Gastrocnemius medialis (tissue), 4 donors: ENCODE measurements at regions not wholly inside any gene's neighbourhood (a gene's known extent, or its start where the extent isn't known, plus 50 kb on each side); places are given as distances from the start of the nearest gene placed in this dataset.

Source experiments
- ATAC-seq, 2 donors: fragments of 150-250 bp; one replicate each; pipeline ENCODE4 v1.9.1; 2016
- DNase-seq, 2 donors: peaks; one replicate each; pipeline ENCODE4 v3.0.0-alpha.2; 2019
- H3K27ac ChIP-seq, 4 donors: fragments of 200-600 bp; sonication (generic); 1 replicate in 1 of 4; 2 replicates in 3 of 4; pipeline ENCODE4 v1.5.1; 2016 to 2018; ENCODE audit warnings: mild to moderate bottlenecking in 2 of 4, moderate library complexity in 1 of 4
- H3K27me3 ChIP-seq, 3 donors: fragments of 200-600 bp; sonication (generic) in 2 of 3; 1 replicate in 1 of 3; 2 replicates in 2 of 3; pipeline versions ENCODE4 v1.5.1 to v1.6.0; 2016 to 2019; ENCODE audit warnings: mild to moderate bottlenecking in 1 of 3, moderate library complexity in 1 of 3
- H3K36me3 ChIP-seq, 2 donors: fragments of 200-600 bp; sonication (generic) in 1 of 2; one replicate each; pipeline ENCODE4 v1.5.1; 2017 to 2018
- H3K4me1 ChIP-seq, 2 donors: fragments of 200-600 bp; sonication (generic) in 1 of 2; one replicate each; pipeline ENCODE4 v1.5.1; 2016 to 2017; ENCODE audit warnings: mild to moderate bottlenecking in 2 of 2
- H3K4me3 ChIP-seq, 4 donors: fragments of 200-600 bp; sonication (generic) in 3 of 4; 1 replicate in 1 of 4; 2 replicates in 3 of 4; pipeline ENCODE4 v1.5.1; 2016 to 2019; ENCODE audit warnings: mild to moderate bottlenecking in 2 of 4
- H3K9me3 ChIP-seq, 3 donors: fragments of 200-600 bp; sonication (generic) in 2 of 3; 1 replicate in 1 of 3; 2 replicates in 2 of 3; pipeline ENCODE4 v1.5.1; 2016 to 2019
- POLR2A ChIP-seq, 2 donors: fragments of 450-650 bp; IDR thresholded peaks; one replicate each; pipeline ENCODE4 v1.6.1; 2017; ENCODE audit warnings: antibody characterized with exemption in 2 of 2, mild to moderate bottlenecking in 2 of 2, moderate library complexity in 2 of 2
- in situ Hi-C, 4 donors: fragments of 200-750 bp; cut with MboI; loops; one replicate each; pipeline versions ENCODE4 v1.15.0 to v1.8.0; 2017; ENCODE audit warnings: low sequenced_read_pairs in 4 of 4
- intact Hi-C: fragments of 100-400 bp; cut with DNase I; formaldehyde crosslinking; loops from one replicate; pipeline ENCODE4 v1.15.1; 2023; ENCODE audit warnings: low total_unique reads
- TF ChIP-seq, protein P1 (sequence below), 5 experiments: fragments of 450-650 bp in 3 of 5; fragments of 200-600 bp in 2 of 5; sonication (generic) in 2 of 5; IDR thresholded peaks in 4 of 5; conservative IDR thresholded peaks in 1 of 5; 1 replicate in 4 of 5; 2 replicates in 1 of 5; pipeline ENCODE4 v1.5.1; 2016 to 2019; ENCODE audit warnings: antibody characterized with exemption in 5 of 5, mild to moderate bottlenecking in 3 of 5, moderate library complexity in 3 of 5

DNA sequence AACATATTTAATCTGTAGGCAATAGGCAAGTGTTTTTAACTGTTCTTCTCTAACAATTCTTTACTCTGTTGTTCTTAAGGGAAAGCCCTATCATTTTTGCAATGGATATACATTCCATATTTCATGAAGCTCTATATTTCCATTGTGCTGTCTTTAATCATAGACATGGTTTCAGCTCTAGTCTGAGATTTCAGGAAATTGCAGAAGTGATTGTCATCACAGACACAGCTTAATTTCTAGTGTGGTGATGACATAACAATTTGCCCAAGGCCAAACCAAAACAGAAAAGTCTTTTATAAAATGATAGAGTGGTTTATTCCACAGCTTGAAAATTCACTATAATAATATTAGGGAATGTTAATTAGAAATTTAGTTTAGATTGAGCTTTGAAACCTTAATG is 494.1 kb upstream of the SEMA3A start:
- in situ Hi-C loops, result no loop called here
- intact Hi-C loops, result no loop called here
- TF ChIP-seq, protein P1, sequence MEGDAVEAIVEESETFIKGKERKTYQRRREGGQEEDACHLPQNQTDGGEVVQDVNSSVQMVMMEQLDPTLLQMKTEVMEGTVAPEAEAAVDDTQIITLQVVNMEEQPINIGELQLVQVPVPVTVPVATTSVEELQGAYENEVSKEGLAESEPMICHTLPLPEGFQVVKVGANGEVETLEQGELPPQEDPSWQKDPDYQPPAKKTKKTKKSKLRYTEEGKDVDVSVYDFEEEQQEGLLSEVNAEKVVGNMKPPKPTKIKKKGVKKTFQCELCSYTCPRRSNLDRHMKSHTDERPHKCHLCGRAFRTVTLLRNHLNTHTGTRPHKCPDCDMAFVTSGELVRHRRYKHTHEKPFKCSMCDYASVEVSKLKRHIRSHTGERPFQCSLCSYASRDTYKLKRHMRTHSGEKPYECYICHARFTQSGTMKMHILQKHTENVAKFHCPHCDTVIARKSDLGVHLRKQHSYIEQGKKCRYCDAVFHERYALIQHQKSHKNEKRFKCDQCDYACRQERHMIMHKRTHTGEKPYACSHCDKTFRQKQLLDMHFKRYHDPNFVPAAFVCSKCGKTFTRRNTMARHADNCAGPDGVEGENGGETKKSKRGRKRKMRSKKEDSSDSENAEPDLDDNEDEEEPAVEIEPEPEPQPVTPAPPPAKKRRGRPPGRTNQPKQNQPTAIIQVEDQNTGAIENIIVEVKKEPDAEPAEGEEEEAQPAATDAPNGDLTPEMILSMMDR (IDR thresholded peaks at IDR 0.05 in 4 of 5, conservative IDR thresholded peaks at IDR 0.05 in 1 of 5), result no peak
- TF ChIP-seq POLR2A (IDR thresholded peaks at IDR 0.05), result no peak
- H3K4me3 ChIP-seq, result no peak overlapping the region
- no peaks in the 10 kb centered on the region for H3K9me3 ChIP-seq
- no peaks in the 10 kb centered on the region for H3K27me3 ChIP-seq
- ATAC-seq (no peak), DNase-seq (no peak)
- no peaks in the 10 kb centered on the region for H3K36me3 ChIP-seq
- no peaks in the 10 kb centered on the region for H3K4me1 ChIP-seq
- no peak overlapping the region for H3K27ac ChIP-seq

DNA sequence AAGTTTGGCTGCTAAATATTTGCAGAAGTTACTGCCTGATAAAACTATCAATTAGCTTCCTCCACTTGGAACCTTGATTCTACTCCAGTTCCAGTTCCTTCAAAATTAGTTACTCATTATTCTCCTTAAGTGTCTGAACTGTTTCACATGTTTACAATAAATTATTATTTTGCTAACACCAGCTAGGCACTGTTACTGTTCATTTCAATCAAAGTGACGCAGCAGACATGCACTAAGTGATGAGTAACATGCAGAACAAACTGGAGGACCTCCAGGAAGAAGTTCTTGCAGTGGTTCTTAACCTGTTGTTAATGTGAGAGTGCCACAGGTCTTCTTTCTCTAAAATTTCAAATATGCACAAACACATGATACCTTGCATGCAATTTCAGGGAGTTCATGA is 491.8 kb upstream of the SEMA3A start:
- no peak for ATAC-seq
- H3K4me1 ChIP-seq, result no peaks in the 10 kb centered on the region
- no peak overlapping the region for H3K4me3 ChIP-seq
- in situ Hi-C loops, result no loop called here
- no peak for DNase-seq
- TF ChIP-seq, protein P1 (IDR thresholded peaks at IDR 0.05 in 4 of 5, conservative IDR thresholded peaks at IDR 0.05 in 1 of 5), result no peak
- no peak for TF ChIP-seq POLR2A (IDR thresholded peaks at IDR 0.05)
- H3K27me3 ChIP-seq, result no peaks in the 10 kb centered on the region
- no peaks in the 10 kb centered on the region for H3K36me3 ChIP-seq
- no peak overlapping the region for H3K27ac ChIP-seq
- H3K9me3 ChIP-seq, result no peaks in the 10 kb centered on the region
- intact Hi-C loops, result no loop called here

DNA sequence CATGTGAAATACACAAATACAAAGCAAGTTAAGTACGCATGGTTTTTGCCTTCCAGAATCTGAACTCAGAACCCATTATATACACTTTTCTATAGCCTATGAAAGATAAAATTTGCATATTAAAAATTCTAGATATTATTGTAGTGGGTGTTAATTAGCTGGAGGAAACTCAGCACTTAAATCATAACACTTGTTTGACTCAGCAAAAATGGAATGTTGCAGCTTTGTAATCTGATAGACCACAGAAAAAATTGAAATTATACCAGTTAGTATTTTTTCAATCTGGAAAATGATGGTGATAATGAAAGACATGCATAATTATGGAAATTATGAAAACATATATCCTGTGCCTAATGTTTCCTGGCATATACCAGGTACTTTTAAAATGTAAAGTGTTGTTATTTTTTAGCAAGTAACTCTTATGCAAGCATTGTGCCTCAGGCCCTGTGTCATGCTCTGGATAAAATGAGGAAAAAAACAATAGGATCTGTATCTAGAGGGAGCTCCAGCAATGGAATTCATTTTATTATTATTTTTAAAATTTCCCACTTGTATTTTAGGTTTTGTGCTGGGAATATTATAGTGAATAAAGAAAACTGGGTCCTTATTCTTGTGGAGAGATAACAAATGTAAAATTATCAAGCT is 490.4 kb upstream of the SEMA3A start:
- no peaks in the 10 kb centered on the region for H3K9me3 ChIP-seq
- no peaks in the 10 kb centered on the region for H3K36me3 ChIP-seq
- no peaks in the 10 kb centered on the region for H3K4me1 ChIP-seq
- no peak overlapping the region for H3K27ac ChIP-seq
- no peak for DNase-seq
- H3K4me3 ChIP-seq, result no peak overlapping the region
- no peak for ATAC-seq
- intact Hi-C loops, result no loop called here
- in situ Hi-C loops, result no loop called here
- TF ChIP-seq, protein P1 (IDR thresholded peaks at IDR 0.05 in 4 of 5, conservative IDR thresholded peaks at IDR 0.05 in 1 of 5), result no peak
- no peak for TF ChIP-seq POLR2A (IDR thresholded peaks at IDR 0.05)
- H3K27me3 ChIP-seq, result no peaks in the 10 kb centered on the region

DNA sequence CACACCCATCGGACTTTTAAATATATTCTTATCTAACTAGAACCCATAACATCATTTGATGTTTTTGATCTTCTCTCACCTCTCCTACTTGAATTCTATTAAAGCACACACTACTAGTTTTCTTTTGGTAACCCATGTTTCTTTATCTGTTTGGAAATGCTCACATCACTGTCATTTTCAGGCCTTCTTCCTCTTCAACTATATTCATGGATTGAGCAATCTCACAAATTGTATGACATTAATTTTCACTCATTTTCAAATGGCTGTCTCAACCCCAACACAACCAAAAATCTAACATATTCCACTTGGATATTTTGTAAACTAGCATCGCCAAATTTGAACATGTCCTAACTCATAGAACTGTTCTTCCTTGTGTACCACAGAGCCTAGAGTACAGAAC is 488.0 kb upstream of the SEMA3A start:
- intact Hi-C loops (no loop called here), in situ Hi-C loops (no loop called here)
- TF ChIP-seq POLR2A (IDR thresholded peaks at IDR 0.05), result no peak
- TF ChIP-seq, protein P1 (IDR thresholded peaks at IDR 0.05 in 4 of 5, conservative IDR thresholded peaks at IDR 0.05 in 1 of 5), result no peak
- H3K27ac ChIP-seq, result no peak overlapping the region
- H3K9me3 ChIP-seq, result no peaks in the 10 kb centered on the region
- H3K4me3 ChIP-seq, result no peak overlapping the region
- ATAC-seq, result no peak
- no peak for DNase-seq
- no peaks in the 10 kb centered on the region for H3K4me1 ChIP-seq
- H3K36me3 ChIP-seq, result no peaks in the 10 kb centered on the region
- H3K27me3 ChIP-seq, result no peaks in the 10 kb centered on the region

DNA sequence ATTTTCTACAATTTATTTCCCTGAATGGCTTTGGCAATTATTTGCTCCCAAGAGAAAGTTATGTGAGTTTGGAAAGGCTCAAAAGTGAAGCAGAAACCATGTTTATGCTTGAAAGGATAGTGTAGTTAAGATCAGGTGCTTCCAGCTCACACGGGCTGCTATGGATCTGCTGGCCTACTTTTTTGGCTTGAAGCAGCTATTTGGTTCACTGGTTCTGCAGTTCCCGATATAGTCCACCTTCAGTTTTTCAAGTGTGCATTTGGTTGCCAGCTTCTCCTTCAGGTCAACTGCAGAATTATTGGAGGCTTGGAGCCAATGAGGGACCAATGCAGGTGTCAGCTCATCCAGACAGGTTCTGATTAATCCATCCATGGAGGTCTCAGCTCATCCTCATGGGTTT is 484.3 kb upstream of the SEMA3A start:
- Histone ChIP-seq H3K4me1 (no peaks in the 10 kb centered on the region), H3K27me3 (no peaks in the 10 kb centered on the region), H3K4me3 (no peak overlapping the region), H3K9me3 (no peaks in the 10 kb centered on the region), H3K36me3 (no peaks in the 10 kb centered on the region), H3K27ac (no peak overlapping the region)
- ATAC-seq (no peak), DNase-seq (no peak)
- intact Hi-C loops, result no loop called here
- TF ChIP-seq POLR2A (IDR thresholded peaks at IDR 0.05), result no peak
- TF ChIP-seq, protein P1 (IDR thresholded peaks at IDR 0.05 in 4 of 5, conservative IDR thresholded peaks at IDR 0.05 in 1 of 5), result no peak
- in situ Hi-C loops, result no loop called here
